Psoas muscle (tissue), 7 donors: ENCODE measurements at regions not wholly inside any gene's neighbourhood (a gene's known extent, or its start where the extent isn't known, plus 50 kb on each side); places are given as distances from the start of the nearest gene placed in this dataset.

Experiments
- ATAC-seq, 4 donors: fragments of 200-7000 bp; cut with Tn5 transposase; one replicate each; pipeline ENCODE4 v1.9.1; 2020; ENCODE audit warnings: moderate library complexity in 3 of 4, mild to moderate bottlenecking in 2 of 4
- DNase-seq, 2 donors: peaks; one replicate each; pipeline ENCODE4 v3.0.0-alpha.2; 2020
- H3K27ac ChIP-seq: fragments of 200-600 bp; one replicate; pipeline ENCODE4 v1.8.0; 2022
- H3K27me3 ChIP-seq, 3 donors: fragments of 200-600 bp in 1 of 3; one replicate each; pipeline versions ENCODE4 v1.6.1 to v1.8.0; 2013 to 2022; ENCODE audit warnings: low read length in 2 of 3, mild to moderate bottlenecking in 2 of 3, moderate library complexity in 1 of 3; ENCODE audit not compliant: insufficient read depth in 3 of 3
- H3K36me3 ChIP-seq, 2 donors: fragments of 200-600 bp in 1 of 2; one replicate each; pipeline versions ENCODE4 v1.6.1 to v1.8.0; 2013 to 2022; ENCODE audit warnings: low read depth in 1 of 2, mild to moderate bottlenecking in 1 of 2, moderate library complexity in 1 of 2; ENCODE audit not compliant: insufficient read depth in 1 of 2
- H3K4me1 ChIP-seq: fragments of 200-600 bp; one replicate; pipeline ENCODE4 v1.8.0; 2022
- H3K4me3 ChIP-seq: fragments of 200-600 bp; one replicate; pipeline ENCODE4 v1.8.0; 2022; ENCODE audit warnings: mild to moderate bottlenecking
- H3K9me3 ChIP-seq: fragments of 200-600 bp; one replicate; pipeline ENCODE4 v1.8.0; 2022
- WGBS, 3 donors: extraction: QIAGEN DNeasy Blood & Tissue Kit; methylation state at CpG; one replicate each; pipeline versions ENCODE4 v1.1.6 to v1.1.7; 2013; 5-methylcytosine and 5-hydroxymethylcytosine counted together
- intact Hi-C, 2 donors: fragments of 100-400 bp; cut with DNase I; formaldehyde crosslinking; loops; one replicate each; pipeline versions ENCODE4 v1.11.0 to v1.14.2; 2022
- TF ChIP-seq, protein P1 (sequence below): fragments of 200-600 bp; IDR thresholded peaks from one replicate; pipeline ENCODE4 v1.8.0; 2022; ENCODE audit warnings: antibody characterized with exemption
- donor health status: healthy with polysubstance abuse.
- donor health status: DM: no; HTN: no; CAD: no; lungs with moderate emphysema.
- donor health status: Bipolar disorder and iron deficiency.
- donor health status: healthy.
- donor health status: DM: yes; HTN: yes; CAD: no.
- donor health status: DM: no; HTN: no; CAD: no.
- donor health status: DM: yes; HTN: yes; CAD: no.

DNA sequence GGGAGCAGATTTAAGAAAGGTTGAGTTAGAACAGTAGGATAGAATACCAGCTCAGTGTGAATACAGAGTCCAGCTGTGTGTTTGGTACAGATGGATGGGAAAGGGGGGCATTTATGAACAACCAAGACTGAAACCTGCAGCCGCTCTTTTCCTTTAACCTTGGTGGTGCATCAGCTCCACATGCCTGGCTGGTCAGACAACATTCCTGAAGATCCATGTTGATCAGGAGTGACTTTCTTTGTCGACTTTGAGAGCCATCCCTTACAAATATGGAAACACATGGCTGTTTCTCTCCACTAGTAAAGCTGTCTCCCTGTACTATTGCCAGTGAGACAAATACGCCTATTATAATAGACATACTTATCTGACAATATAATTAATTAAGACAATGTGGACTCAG is 476.5 kb upstream of the IGFBP3 start:
- intact Hi-C loops: no loop called here
- Histone ChIP-seq H3K4me1 (no peaks in the 10 kb centered on the region), H3K9me3 (peaks cover 8% of the 10 kb centered on the region), H3K4me3 (no peak overlapping the region), H3K27me3 (no peaks in the 10 kb centered on the region), H3K27ac (no peak overlapping the region), H3K36me3 (no peaks in the 10 kb centered on the region)
- DNase-seq (no peak), ATAC-seq (no peak)
- WGBS, 3 donors: 60 to 61% (median 61%) methylated on average over 3 of the region's 3 CpGs
- TF ChIP-seq, protein P1, sequence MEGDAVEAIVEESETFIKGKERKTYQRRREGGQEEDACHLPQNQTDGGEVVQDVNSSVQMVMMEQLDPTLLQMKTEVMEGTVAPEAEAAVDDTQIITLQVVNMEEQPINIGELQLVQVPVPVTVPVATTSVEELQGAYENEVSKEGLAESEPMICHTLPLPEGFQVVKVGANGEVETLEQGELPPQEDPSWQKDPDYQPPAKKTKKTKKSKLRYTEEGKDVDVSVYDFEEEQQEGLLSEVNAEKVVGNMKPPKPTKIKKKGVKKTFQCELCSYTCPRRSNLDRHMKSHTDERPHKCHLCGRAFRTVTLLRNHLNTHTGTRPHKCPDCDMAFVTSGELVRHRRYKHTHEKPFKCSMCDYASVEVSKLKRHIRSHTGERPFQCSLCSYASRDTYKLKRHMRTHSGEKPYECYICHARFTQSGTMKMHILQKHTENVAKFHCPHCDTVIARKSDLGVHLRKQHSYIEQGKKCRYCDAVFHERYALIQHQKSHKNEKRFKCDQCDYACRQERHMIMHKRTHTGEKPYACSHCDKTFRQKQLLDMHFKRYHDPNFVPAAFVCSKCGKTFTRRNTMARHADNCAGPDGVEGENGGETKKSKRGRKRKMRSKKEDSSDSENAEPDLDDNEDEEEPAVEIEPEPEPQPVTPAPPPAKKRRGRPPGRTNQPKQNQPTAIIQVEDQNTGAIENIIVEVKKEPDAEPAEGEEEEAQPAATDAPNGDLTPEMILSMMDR: no peak

DNA sequence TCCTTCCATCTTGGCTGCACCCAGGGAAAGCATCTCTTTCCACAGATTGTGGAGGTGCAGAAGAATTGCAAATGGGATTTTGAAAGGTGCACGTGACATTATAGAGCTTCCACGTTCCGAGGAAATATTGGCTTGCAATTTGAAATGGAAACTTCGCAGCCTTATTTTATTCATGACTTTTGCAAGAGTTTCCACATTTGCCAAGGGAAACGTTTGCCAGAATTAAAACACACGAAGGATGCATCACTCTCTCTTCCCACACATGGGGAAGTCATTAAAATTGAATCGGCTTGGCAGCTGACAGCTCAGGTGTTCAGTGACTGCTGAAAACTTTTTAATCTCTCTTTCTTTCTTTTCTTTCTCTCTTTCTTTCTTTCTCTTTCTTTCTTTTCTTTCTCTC is 475.4 kb upstream of the IGFBP3 start:
- TF ChIP-seq, protein P1: no peak
- H3K27me3 ChIP-seq: no peaks in the 10 kb centered on the region
- no peak overlapping the region for H3K4me3 ChIP-seq
- DNase-seq (no peak), ATAC-seq (no peak)
- H3K27ac ChIP-seq: no peak overlapping the region
- H3K9me3 ChIP-seq: peaks cover 7% of the 10 kb centered on the region
- intact Hi-C loops: no loop called here
- H3K36me3 ChIP-seq: no peaks in the 10 kb centered on the region
- H3K4me1 ChIP-seq: peaks cover 2% of the 10 kb centered on the region
- 25 to 36% (median 35%) methylated on average over 7 of the region's 7 CpGs for WGBS, 3 donors

DNA sequence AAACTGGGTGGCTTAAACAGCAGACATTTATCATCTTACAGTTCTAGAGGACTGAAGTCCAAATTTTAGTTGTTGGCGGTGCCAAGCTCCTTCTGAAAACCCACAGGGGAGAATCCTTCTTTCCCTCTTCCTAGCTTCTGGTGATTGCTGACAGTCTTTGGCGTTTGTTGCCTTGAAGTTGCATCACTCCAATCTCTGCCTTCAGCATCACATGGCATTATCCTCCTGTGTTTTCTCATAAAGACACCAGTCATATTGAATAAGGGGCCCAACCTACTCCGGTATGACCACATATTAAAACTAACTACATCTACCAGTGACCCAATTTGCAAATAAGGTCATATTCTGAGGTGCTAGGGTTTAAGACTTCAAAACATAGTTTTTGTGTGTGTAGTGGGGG is 472.1 kb upstream of the IGFBP3 start:
- DNase-seq (no peak), ATAC-seq (peak in 1 of 4 donors; percentile 58)
- 89 to 92% (median 90%) methylated on average over 3 of the region's 3 CpGs for WGBS, 3 donors
- Histone ChIP-seq H3K36me3 (no peaks in the 10 kb centered on the region), H3K4me1 (peaks cover 9% of the 10 kb centered on the region), H3K27ac (no peak overlapping the region), H3K4me3 (no peak overlapping the region), H3K27me3 (no peaks in the 10 kb centered on the region), H3K9me3 (no peaks in the 10 kb centered on the region)
- intact Hi-C loops: no loop called here
- TF ChIP-seq, protein P1: no peak

DNA sequence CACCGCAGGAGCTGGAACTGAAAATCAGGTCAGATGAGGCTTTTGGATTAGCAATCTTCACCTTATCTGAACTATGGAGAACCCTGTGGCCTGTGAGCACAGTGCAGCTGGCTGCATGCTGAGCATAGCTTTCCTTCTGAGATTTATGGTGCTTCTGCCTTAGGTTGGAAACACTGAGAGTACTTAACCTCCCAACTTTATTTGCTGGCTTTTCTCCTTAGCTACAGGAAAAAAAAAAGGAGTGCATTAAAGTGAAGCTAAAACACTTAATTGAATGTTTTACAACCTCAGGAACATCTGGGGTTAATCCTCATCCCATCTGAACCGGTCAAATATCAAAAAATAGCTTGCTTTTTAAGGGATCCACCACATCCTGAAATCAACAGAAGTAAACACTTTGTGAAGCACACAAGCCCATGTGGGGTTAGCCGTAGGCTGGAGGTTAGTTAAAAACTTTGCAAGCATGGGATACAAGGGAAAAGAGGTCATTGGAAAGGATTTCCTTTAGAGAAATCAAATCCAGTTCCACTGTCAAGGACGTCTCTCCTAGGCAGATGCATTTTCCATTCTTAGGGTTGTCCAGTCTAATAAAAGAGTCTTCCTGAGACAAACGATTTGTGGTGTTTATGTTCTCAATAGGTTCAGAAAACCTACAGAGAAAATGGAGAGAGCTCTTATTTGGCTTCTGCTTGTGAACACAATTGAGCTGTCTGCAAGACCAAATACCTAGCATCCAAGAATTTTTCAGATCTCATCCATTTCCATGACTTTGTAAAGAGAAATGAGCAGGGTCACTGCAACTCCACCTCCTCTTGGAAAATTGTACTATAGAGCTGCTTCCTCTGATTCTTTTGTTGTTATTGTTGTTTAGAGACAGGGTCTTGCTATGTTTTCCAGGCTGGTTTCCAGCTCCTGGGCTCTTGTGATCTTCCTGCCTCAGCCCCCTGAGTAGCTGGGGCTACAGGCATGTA is 470.4 kb upstream of the IGFBP3 start:
- H3K27ac ChIP-seq: no peak overlapping the region

More for the DNA sequence above, 470.4 kb upstream of the IGFBP3 start:
- peak in 3 of 4 donors; percentile 46 to 54 (median 52) for ATAC-seq
- intact Hi-C loops: no loop called here
- Histone ChIP-seq H3K4me3 (no peak overlapping the region), H3K9me3 (no peaks in the 10 kb centered on the region), H3K27me3 (no peaks in the 10 kb centered on the region), H3K36me3 (no peaks in the 10 kb centered on the region), H3K4me1 (peaks cover 9% of the 10 kb centered on the region)
- TF ChIP-seq, protein P1: no peak
- DNase-seq: no peak
- 12 to 14% (median 13%) methylated on average over 5 of the region's 5 CpGs for WGBS, 3 donors
